ENCODE measurements at regions not wholly inside any gene's neighbourhood (a gene's known extent, or its start where the extent isn't known, plus 50 kb on each side); places are given as distances from the start of the nearest gene placed in this dataset.

DNA sequence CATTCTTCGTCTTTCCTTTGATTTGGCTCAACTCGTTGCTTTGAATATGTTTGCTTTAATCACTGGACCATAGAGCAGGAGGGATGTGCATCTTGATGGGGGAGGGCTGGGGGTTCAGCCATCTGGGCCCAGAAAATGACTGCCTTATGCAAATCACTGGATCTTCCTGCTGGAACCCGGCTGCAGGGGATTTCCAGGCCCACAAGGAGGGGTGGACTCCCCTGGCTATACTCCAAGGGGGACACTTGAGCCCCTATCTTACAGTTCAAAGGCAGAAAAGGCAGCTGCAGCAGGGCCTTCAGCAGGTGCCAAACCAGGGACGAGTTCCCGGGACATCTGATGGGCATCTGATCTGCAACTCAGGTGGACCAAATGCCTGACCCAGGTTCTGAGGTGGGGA is 122.5 kb downstream of the DICER1 start:
- Mint-ChIP-seq H3K36me3 (ENCODE audit: low read depth) (no peaks in the 10 kb centered on the region), H3K4me1 (ENCODE audit: low read depth) (no peaks in the 10 kb centered on the region), H3K4me3 (ENCODE audit: low read depth) (no peak overlapping the region), H3K27ac (no peak overlapping the region), H3K9me3 (peaks cover 4% of the 10 kb centered on the region), H3K27me3 (ENCODE audit: low read depth) (no peaks in the 10 kb centered on the region)
- DNase-seq (ENCODE audit: low spot score), result no peak
- intact Hi-C loops (cut with micrococcal nuclease), result no loop called here

DNA sequence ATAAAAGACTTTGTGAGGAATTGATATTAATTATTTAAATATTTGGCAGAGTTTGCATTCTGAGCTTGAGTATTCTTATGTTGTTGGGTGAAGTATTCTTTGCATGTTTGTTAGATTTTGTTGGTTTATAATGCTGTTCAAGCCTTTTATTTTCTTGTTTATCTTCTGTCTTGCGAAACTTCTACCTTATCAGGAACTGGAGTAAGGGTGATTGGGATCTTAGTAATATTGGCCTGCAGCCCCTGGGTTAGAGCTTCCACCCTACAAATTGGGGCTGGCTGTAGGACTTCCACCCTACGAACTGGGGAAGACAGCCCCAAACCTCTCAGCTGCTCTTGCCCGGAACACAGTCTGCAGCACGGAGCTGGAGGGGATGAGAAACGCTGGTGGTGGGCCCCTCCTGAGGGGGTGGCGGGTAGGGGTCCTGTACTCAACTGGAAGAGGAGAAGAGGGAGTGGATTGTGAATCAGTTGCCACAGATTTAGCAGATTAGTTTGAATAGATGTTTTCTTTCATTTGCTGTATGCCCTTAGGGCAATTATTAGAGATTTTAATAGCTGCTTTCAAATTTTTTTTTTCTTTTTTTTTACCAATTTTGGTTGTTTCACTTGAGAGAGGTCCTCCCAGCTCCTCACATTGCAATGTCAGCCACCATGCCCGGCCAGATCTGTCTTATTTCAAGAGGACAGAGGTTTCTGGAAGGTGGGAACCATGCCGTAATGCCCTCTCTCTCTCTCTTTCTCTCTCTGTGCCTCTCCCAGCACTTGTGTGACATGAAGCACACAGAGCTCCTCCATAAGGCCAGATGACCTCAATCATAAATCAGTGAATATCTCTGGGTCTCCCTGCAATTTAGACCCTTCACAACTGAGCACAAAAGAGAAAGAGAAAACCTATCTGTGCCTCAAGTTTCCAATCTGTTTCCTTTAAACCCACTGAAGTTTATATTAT is 123.4 kb downstream of the DICER1 start:
- Mint-ChIP-seq H3K27me3 (ENCODE audit: low read depth) (peaks cover 3% of the 10 kb centered on the region), H3K4me3 (ENCODE audit: low read depth) (no peak overlapping the region), H3K9me3 (peaks cover 4% of the 10 kb centered on the region), H3K36me3 (ENCODE audit: low read depth) (no peaks in the 10 kb centered on the region), H3K4me1 (ENCODE audit: low read depth) (no peaks in the 10 kb centered on the region), H3K27ac (no peak overlapping the region)
- intact Hi-C loops (cut with micrococcal nuclease), result no loop called here
- no peak for DNase-seq (ENCODE audit: low spot score)

DNA sequence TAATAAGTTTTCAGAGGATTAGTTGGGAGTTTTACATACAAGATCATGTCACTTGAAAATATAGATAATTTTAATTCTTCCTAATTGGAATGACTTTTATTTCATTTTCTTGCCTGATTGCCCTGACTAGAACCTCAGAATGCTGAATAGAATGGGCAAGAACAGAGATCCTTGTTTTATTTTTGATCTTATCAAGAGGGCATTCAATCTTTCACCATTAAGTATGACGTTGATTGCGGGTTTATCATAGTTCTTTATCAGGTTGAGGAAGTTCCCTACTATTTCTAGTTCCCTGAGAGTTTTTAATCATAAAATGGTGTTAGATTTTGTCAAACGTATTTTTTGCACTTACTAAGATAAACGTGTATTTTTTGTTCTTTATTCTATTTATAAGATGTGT is 124.3 kb downstream of the DICER1 start:
- H3K9me3 Mint-ChIP-seq, result peaks cover 4% of the 10 kb centered on the region
- H3K4me3 Mint-ChIP-seq (ENCODE audit: low read depth), result no peak overlapping the region
- H3K36me3 Mint-ChIP-seq (ENCODE audit: low read depth), result no peaks in the 10 kb centered on the region
- intact Hi-C loops (cut with micrococcal nuclease), result no loop called here
- H3K27ac Mint-ChIP-seq, result no peak overlapping the region
- DNase-seq (ENCODE audit: low spot score), result no peak
- peaks cover 3% of the 10 kb centered on the region for H3K27me3 Mint-ChIP-seq (ENCODE audit: low read depth)
- no peaks in the 10 kb centered on the region for H3K4me1 Mint-ChIP-seq (ENCODE audit: low read depth)

DNA sequence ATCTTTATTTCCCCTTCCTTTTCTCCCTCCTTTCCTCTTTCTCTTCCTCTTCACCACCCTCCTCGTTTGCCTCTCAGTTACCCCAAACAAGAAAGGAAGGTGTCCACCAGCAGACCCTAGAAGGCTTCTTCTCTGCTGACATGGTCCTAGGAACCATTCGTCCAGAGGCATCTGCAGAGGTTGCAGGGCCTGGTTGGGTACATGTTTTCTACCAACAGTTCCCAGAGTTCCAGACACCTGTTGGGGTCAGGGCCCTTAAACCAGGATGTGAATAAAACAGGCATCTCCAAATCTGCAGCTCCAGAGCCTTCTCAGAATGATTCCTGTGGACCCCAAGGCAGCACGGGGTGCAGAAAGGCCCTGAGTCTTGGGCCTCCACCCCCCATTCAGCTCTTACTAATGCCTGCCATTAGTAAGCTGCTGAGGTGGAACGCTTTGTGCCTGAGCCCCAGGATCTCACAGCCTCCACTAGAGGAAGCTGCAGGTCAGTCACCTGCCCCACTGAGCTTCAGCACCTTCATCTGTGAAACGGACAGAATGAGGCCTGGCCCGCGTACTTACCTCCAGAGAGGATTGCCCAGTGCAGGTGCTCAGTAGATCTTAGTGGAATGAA is 130.4 kb downstream of the DICER1 start:
- H3K9me3 Mint-ChIP-seq, result no peaks in the 10 kb centered on the region
- H3K36me3 Mint-ChIP-seq (ENCODE audit: low read depth), result no peaks in the 10 kb centered on the region
- no peak overlapping the region for H3K27ac Mint-ChIP-seq
- no peak for DNase-seq (ENCODE audit: low spot score)
- no peak overlapping the region for H3K4me3 Mint-ChIP-seq (ENCODE audit: low read depth)
- intact Hi-C loops (cut with micrococcal nuclease), result no loop called here
- H3K27me3 Mint-ChIP-seq (ENCODE audit: low read depth), result peaks cover 3% of the 10 kb centered on the region
- no peaks in the 10 kb centered on the region for H3K4me1 Mint-ChIP-seq (ENCODE audit: low read depth)

DNA sequence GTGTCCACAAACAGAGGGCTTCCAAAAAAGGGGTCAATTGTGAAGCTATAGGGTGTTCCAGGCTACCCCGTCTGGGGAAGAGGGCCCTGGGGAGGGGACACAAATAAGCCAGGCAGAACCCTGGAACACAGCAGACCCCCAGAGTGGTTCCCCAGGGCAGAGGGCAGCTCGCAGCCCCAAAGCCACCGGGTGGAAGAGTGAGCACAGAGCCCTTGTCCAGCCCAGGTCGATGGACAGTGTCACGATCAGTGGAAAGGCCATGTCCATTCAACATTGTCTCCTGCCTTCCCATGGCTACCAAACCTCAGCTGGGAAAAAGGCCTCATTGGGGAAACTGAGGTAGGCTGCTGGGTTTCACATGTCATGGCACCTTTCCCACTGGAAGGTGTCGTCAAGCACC is 131.4 kb downstream of the DICER1 start:
- peaks cover 3% of the 10 kb centered on the region for H3K27me3 Mint-ChIP-seq (ENCODE audit: low read depth)
- intact Hi-C loops (cut with micrococcal nuclease), result no loop called here
- no peak overlapping the region for H3K4me3 Mint-ChIP-seq (ENCODE audit: low read depth)
- no peaks in the 10 kb centered on the region for H3K9me3 Mint-ChIP-seq
- H3K27ac Mint-ChIP-seq, result no peak overlapping the region
- no peaks in the 10 kb centered on the region for H3K36me3 Mint-ChIP-seq (ENCODE audit: low read depth)
- H3K4me1 Mint-ChIP-seq (ENCODE audit: low read depth), result no peaks in the 10 kb centered on the region
- DNase-seq (ENCODE audit: low spot score), result no peak

DNA sequence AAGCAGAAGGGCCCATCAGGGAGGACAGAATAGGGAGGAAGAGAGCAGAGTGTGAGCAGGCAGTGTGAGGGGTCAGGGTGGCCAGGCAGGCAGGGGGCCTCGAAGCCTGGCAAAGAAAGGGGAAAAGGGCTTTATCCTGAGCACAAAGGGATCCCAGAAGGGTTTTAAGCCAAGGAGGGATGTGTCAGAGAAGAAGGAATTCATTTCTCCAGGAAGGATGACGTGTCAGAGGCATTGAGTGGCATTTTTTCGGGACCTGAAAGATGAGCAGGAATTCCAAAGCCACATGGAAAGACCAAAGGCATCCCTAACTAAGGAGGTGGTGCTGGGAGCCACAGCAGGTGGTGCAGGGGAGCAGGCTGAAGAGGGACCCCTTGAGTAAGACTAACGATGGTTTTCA is 132.1 kb downstream of the DICER1 start:
- intact Hi-C loops (cut with micrococcal nuclease), result no loop called here
- Mint-ChIP-seq H3K27me3 (ENCODE audit: low read depth) (peaks cover 3% of the 10 kb centered on the region), H3K9me3 (no peaks in the 10 kb centered on the region), H3K27ac (no peak overlapping the region), H3K36me3 (ENCODE audit: low read depth) (no peaks in the 10 kb centered on the region), H3K4me3 (ENCODE audit: low read depth) (no peak overlapping the region), H3K4me1 (ENCODE audit: low read depth) (no peaks in the 10 kb centered on the region)
- DNase-seq (ENCODE audit: low spot score), result no peak

DNA sequence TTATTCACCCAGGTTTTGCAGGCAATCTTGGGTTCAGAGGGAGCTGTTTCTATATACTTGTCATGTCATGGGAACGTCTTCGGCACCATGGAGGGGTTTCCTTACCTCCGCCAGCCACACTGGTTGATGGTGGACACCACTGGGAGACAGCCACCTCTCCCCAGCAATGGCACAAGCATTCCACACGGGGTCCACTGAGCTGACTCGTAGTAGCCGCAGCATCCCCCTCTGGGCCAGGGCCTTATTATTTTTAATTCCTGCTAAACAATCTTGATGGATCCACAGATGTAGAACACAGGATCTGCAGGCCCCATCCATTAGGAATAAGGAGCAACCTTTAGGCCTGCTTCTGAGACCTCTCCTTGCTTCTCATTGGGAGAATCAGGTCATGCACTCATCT is 132.9 kb downstream of the DICER1 start:
- Mint-ChIP-seq H3K27ac (no peak overlapping the region), H3K27me3 (ENCODE audit: low read depth) (peaks cover 1% of the 10 kb centered on the region), H3K36me3 (ENCODE audit: low read depth) (no peaks in the 10 kb centered on the region), H3K4me1 (ENCODE audit: low read depth) (no peaks in the 10 kb centered on the region), H3K9me3 (no peaks in the 10 kb centered on the region), H3K4me3 (ENCODE audit: low read depth) (no peak overlapping the region)
- intact Hi-C loops (cut with micrococcal nuclease), result no loop called here
- DNase-seq (ENCODE audit: low spot score), result no peak

DNA sequence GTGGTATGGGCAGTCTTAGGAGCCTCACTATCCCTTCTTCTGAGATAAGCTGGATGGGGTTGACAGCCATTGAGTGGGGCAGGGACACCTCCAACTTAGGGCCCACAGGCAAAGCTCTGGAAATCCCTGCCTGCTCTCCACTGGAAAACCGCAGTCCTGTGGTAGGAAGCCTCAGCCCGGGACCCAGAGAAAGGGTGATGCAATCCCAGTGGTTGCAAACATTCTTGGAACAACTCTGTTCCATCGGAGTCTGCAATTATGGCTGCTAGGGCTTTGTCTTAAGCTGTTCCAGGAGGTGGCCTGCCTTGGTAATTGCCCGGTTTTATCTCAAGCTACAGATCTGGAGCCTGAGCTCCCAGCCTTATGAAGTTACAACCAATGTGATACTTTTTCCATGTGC is 133.4 kb downstream of the DICER1 start:
- H3K36me3 Mint-ChIP-seq (ENCODE audit: low read depth), result no peaks in the 10 kb centered on the region
- no peaks in the 10 kb centered on the region for H3K4me1 Mint-ChIP-seq (ENCODE audit: low read depth)
- intact Hi-C loops (cut with micrococcal nuclease), result no loop called here
- no peak overlapping the region for H3K27ac Mint-ChIP-seq
- no peak overlapping the region for H3K4me3 Mint-ChIP-seq (ENCODE audit: low read depth)
- no peaks in the 10 kb centered on the region for H3K9me3 Mint-ChIP-seq
- H3K27me3 Mint-ChIP-seq (ENCODE audit: low read depth), result no peaks in the 10 kb centered on the region
- no peak for DNase-seq (ENCODE audit: low spot score)

DNA sequence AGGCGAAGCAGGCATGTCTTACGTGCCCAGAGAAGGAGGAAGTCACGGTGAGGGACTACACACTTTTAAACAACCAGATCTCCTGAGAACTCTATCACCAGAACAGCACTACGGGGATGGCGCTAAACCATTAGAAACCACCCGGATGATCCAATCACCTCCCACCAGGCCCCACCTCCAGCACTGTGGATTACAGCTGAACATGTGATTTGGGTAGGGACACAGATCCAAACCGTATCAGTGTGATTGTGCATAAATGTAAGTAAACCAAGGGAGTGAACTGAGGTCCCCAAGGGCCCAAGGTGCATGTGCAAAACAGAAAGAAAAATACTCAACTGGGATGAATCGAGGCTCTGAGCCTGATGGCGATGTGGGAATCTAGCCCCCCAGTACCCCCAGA is 134.2 kb downstream of the DICER1 start:
- Mint-ChIP-seq H3K27ac (no peak overlapping the region), H3K9me3 (no peaks in the 10 kb centered on the region), H3K36me3 (ENCODE audit: low read depth) (no peaks in the 10 kb centered on the region), H3K4me1 (ENCODE audit: low read depth) (no peaks in the 10 kb centered on the region), H3K4me3 (ENCODE audit: low read depth) (no peak overlapping the region), H3K27me3 (ENCODE audit: low read depth) (no peaks in the 10 kb centered on the region)
- intact Hi-C loops (cut with micrococcal nuclease), result no loop called here
- no peak for DNase-seq (ENCODE audit: low spot score)

DNA sequence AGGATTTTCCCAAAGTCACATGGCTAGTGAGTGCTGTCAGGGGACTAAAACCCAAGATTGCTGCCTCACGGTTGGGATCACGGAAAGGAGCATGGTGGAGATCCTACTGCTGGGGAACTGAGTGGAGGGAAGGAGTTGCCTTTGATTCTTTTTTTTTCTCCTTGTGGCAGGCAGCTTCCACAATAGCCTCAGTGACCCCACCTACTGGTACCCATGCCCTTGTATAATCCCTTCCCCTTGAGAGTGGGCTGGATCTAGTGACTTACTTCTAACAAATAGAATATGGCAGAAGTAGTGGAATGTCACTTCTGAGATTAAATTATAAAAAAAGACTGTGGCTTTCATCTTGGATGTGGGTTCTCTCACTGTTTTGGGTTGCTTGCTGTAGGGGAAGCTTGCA is 135.7 kb downstream of the DICER1 start:
- Mint-ChIP-seq H3K9me3 (no peaks in the 10 kb centered on the region), H3K27ac (no peak overlapping the region), H3K27me3 (ENCODE audit: low read depth) (peaks cover 4% of the 10 kb centered on the region), H3K4me3 (ENCODE audit: low read depth) (no peak overlapping the region), H3K4me1 (ENCODE audit: low read depth) (no peaks in the 10 kb centered on the region), H3K36me3 (ENCODE audit: low read depth) (no peaks in the 10 kb centered on the region)
- intact Hi-C loops (cut with micrococcal nuclease), result no loop called here
- DNase-seq (ENCODE audit: low spot score), result no peak

DNA sequence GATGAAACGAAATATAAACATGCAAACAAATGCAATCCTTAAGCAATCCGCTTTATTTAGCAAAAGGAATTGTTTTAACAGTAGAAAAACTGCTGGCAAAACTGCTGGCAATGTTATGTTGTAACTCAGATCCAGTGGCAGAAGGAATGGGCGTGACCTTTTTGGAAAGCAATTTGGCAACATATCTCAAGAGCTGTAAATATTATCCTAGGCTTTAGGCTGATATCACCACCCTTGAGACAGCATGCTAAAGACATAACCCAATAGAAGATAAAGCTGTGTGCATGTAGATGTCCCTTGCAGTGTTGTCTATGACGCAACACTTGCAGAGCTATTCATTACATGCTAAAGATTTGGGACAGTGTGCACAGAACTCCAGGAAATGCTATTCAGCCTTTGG is 138.5 kb downstream of the DICER1 start:
- no peaks in the 10 kb centered on the region for H3K9me3 Mint-ChIP-seq
- intact Hi-C loops (cut with micrococcal nuclease), result no loop called here
- H3K36me3 Mint-ChIP-seq (ENCODE audit: low read depth), result no peaks in the 10 kb centered on the region
- H3K27me3 Mint-ChIP-seq (ENCODE audit: low read depth), result peaks cover 4% of the 10 kb centered on the region
- no peak for DNase-seq (ENCODE audit: low spot score)
- H3K27ac Mint-ChIP-seq, result no peak overlapping the region
- H3K4me1 Mint-ChIP-seq (ENCODE audit: low read depth), result no peaks in the 10 kb centered on the region
- no peak overlapping the region for H3K4me3 Mint-ChIP-seq (ENCODE audit: low read depth)

DNA sequence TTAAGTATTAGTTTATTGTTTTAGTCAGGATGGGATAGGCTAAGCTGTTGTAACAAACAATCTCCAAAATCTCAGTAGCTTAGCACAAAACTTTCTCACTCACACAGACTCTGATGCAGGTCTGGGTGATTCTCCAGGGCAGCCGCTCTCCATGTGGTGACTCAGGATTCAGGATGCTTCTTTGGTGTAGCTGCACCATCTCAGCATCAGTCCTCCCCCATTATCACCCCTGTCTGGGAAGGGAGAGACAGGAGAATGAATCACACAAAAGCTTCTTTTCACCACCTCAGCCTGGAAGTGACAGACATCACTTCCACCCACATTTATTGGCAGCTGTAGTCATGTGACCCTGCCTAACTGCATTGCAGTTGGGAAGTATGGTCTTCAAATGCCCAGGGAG is 142.3 kb downstream of the DICER1 start:
- H3K4me1 Mint-ChIP-seq (ENCODE audit: low read depth), result no peaks in the 10 kb centered on the region
- H3K9me3 Mint-ChIP-seq, result no peaks in the 10 kb centered on the region
- H3K27me3 Mint-ChIP-seq (ENCODE audit: low read depth), result peaks cover 8% of the 10 kb centered on the region
- no peak overlapping the region for H3K4me3 Mint-ChIP-seq (ENCODE audit: low read depth)
- no peaks in the 10 kb centered on the region for H3K36me3 Mint-ChIP-seq (ENCODE audit: low read depth)
- no peak overlapping the region for H3K27ac Mint-ChIP-seq
- no peak for DNase-seq (ENCODE audit: low spot score)
- intact Hi-C loops (cut with micrococcal nuclease), result no loop called here

DNA sequence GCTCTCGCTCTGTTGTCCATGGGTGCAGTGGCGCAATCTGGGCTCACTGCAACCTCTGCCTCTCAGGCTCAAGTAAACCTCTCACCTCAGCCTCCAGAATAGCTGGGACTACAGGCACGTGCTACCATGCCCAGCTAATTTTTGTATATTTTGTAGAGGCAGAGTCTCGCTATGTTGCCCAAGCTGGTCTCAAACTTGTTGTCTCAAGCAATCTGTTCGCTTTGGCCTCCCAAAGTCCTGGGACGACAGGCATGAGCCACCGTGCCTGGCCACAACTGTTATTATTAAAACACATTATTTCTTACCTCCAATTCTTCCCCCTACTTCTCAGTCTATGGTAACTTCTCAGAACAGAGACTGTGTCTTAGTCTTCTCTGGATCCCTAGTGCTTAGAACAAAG is 143.3 kb downstream of the DICER1 start:
- intact Hi-C loops (cut with micrococcal nuclease), result no loop called here
- Mint-ChIP-seq H3K36me3 (ENCODE audit: low read depth) (no peaks in the 10 kb centered on the region), H3K9me3 (no peaks in the 10 kb centered on the region), H3K4me1 (ENCODE audit: low read depth) (no peaks in the 10 kb centered on the region), H3K27ac (no peak overlapping the region), H3K27me3 (ENCODE audit: low read depth) (peaks cover 11% of the 10 kb centered on the region), H3K4me3 (ENCODE audit: low read depth) (no peak overlapping the region)
- DNase-seq (ENCODE audit: low spot score), result no peak
